ENCODE measurements at regions not wholly inside any gene's neighbourhood (a gene's known extent, or its start where the extent isn't known, plus 50 kb on each side); places are given as distances from the start of the nearest gene placed in this dataset.

GRCh38 chr5:165757791-165758190, 2252.4 kb downstream of the MAT2B start:
- H3K4me3 ChIP-seq (ENCODE audit: low read length in 3 of 3), result no peak overlapping the region
- no peak overlapping the region for H3K9ac ChIP-seq (ENCODE audit: low read depth in 1 of 3, low read length in 3 of 3)
- no peaks in the 10 kb centered on the region for H3K27me3 ChIP-seq (ENCODE audit: control insufficient read depth in 3 of 3, insufficient read depth in 3 of 3, low read length in 3 of 3)
- no peak overlapping the region for H3K27ac ChIP-seq (ENCODE audit: low read depth, low read length)
- no peaks in the 10 kb centered on the region for H3K36me3 ChIP-seq (ENCODE audit: control insufficient read depth in 3 of 3, insufficient read depth in 3 of 3, low read length in 3 of 3)
- H3K4me1 ChIP-seq (ENCODE audit: control insufficient read depth in 3 of 3, insufficient read depth in 3 of 3, low read length in 3 of 3), result no peaks in the 10 kb centered on the region
- no peaks in the 10 kb centered on the region for H3K9me3 ChIP-seq (ENCODE audit: control insufficient read depth in 3 of 3, low read length in 3 of 3)

GRCh38 chr5:165775111-165775510, 2269.7 kb downstream of the MAT2B start:
- no peak overlapping the region for H3K27ac ChIP-seq (ENCODE audit: low read depth, low read length)
- no peaks in the 10 kb centered on the region for H3K27me3 ChIP-seq (ENCODE audit: control insufficient read depth in 3 of 3, insufficient read depth in 3 of 3, low read length in 3 of 3)
- no peaks in the 10 kb centered on the region for H3K9me3 ChIP-seq (ENCODE audit: control insufficient read depth in 3 of 3, low read length in 3 of 3)

GRCh38 chr5:165779505-165779904, 2274.1 kb downstream of the MAT2B start:
- Histone ChIP-seq H3K36me3 (ENCODE audit: control insufficient read depth in 3 of 3, insufficient read depth in 3 of 3, low read length in 3 of 3) (no peaks in the 10 kb centered on the region), H3K4me1 (ENCODE audit: control insufficient read depth in 3 of 3, insufficient read depth in 3 of 3, low read length in 3 of 3) (no peaks in the 10 kb centered on the region), H3K9ac (ENCODE audit: low read depth in 1 of 3, low read length in 3 of 3) (no peak overlapping the region), H3K9me3 (ENCODE audit: control insufficient read depth in 3 of 3, low read length in 3 of 3) (no peaks in the 10 kb centered on the region), H3K27ac (ENCODE audit: low read depth, low read length) (no peak overlapping the region), H3K27me3 (ENCODE audit: control insufficient read depth in 3 of 3, insufficient read depth in 3 of 3, low read length in 3 of 3) (no peaks in the 10 kb centered on the region), H3K4me3 (ENCODE audit: low read length in 3 of 3) (no peak overlapping the region)

More at GRCh38 chr5:165775111-165775510, 2269.7 kb downstream of the MAT2B start:
- Histone ChIP-seq H3K4me1 (ENCODE audit: control insufficient read depth in 3 of 3, insufficient read depth in 3 of 3, low read length in 3 of 3) (no peaks in the 10 kb centered on the region), H3K36me3 (ENCODE audit: control insufficient read depth in 3 of 3, insufficient read depth in 3 of 3, low read length in 3 of 3) (no peaks in the 10 kb centered on the region), H3K9ac (ENCODE audit: low read depth in 1 of 3, low read length in 3 of 3) (no peak overlapping the region), H3K4me3 (ENCODE audit: low read length in 3 of 3) (no peak overlapping the region)

GRCh38 chr5:165780901-165781300, 2275.5 kb downstream of the MAT2B start:
- no peak overlapping the region for H3K27ac ChIP-seq (ENCODE audit: low read depth, low read length)
- H3K9me3 ChIP-seq (ENCODE audit: control insufficient read depth in 3 of 3, low read length in 3 of 3), result no peaks in the 10 kb centered on the region
- H3K9ac ChIP-seq (ENCODE audit: low read depth in 1 of 3, low read length in 3 of 3), result no peak overlapping the region
- H3K27me3 ChIP-seq (ENCODE audit: control insufficient read depth in 3 of 3, insufficient read depth in 3 of 3, low read length in 3 of 3), result no peaks in the 10 kb centered on the region
- H3K4me1 ChIP-seq (ENCODE audit: control insufficient read depth in 3 of 3, insufficient read depth in 3 of 3, low read length in 3 of 3), result no peaks in the 10 kb centered on the region
- H3K4me3 ChIP-seq (ENCODE audit: low read length in 3 of 3), result no peak overlapping the region
- H3K36me3 ChIP-seq (ENCODE audit: control insufficient read depth in 3 of 3, insufficient read depth in 3 of 3, low read length in 3 of 3), result no peaks in the 10 kb centered on the region

- Histone ChIP-seq H3K27me3 (ENCODE audit: control insufficient read depth in 3 of 3, insufficient read depth in 3 of 3, low read length in 3 of 3) (no peaks in the 10 kb centered on the region), H3K36me3 (ENCODE audit: control insufficient read depth in 3 of 3, insufficient read depth in 3 of 3, low read length in 3 of 3) (no peaks in the 10 kb centered on the region), H3K9me3 (ENCODE audit: control insufficient read depth in 3 of 3, low read length in 3 of 3) (no peaks in the 10 kb centered on the region), H3K4me3 (ENCODE audit: low read length in 3 of 3) (no peak overlapping the region), H3K27ac (ENCODE audit: low read depth, low read length) (no peak overlapping the region), H3K9ac (ENCODE audit: low read depth in 1 of 3, low read length in 3 of 3) (no peak overlapping the region), H3K4me1 (ENCODE audit: control insufficient read depth in 3 of 3, insufficient read depth in 3 of 3, low read length in 3 of 3) (no peaks in the 10 kb centered on the region)
Measured at GRCh38 chr5:165781738-165782137, 2276.3 kb downstream of the MAT2B start.

- Histone ChIP-seq H3K9ac (ENCODE audit: low read depth in 1 of 3, low read length in 3 of 3) (no peak overlapping the region), H3K27ac (ENCODE audit: low read depth, low read length) (no peak overlapping the region)
Measured at GRCh38 chr5:165783024-165783423, 2277.6 kb downstream of the MAT2B start.

GRCh38 chr5:165786073-165786472, 2280.7 kb downstream of the MAT2B start:
- Histone ChIP-seq H3K36me3 (ENCODE audit: control insufficient read depth in 3 of 3, insufficient read depth in 3 of 3, low read length in 3 of 3) (no peaks in the 10 kb centered on the region), H3K4me1 (ENCODE audit: control insufficient read depth in 3 of 3, insufficient read depth in 3 of 3, low read length in 3 of 3) (no peaks in the 10 kb centered on the region), H3K27me3 (ENCODE audit: control insufficient read depth in 3 of 3, insufficient read depth in 3 of 3, low read length in 3 of 3) (no peaks in the 10 kb centered on the region), H3K4me3 (ENCODE audit: low read length in 3 of 3) (no peak overlapping the region), H3K9ac (ENCODE audit: low read depth in 1 of 3, low read length in 3 of 3) (no peak overlapping the region), H3K27ac (ENCODE audit: low read depth, low read length) (no peak overlapping the region), H3K9me3 (ENCODE audit: control insufficient read depth in 3 of 3, low read length in 3 of 3) (no peaks in the 10 kb centered on the region)

More at GRCh38 chr5:165783024-165783423, 2277.6 kb downstream of the MAT2B start:
- H3K36me3 ChIP-seq (ENCODE audit: control insufficient read depth in 3 of 3, insufficient read depth in 3 of 3, low read length in 3 of 3), result no peaks in the 10 kb centered on the region
- no peak overlapping the region for H3K4me3 ChIP-seq (ENCODE audit: low read length in 3 of 3)
- no peaks in the 10 kb centered on the region for H3K27me3 ChIP-seq (ENCODE audit: control insufficient read depth in 3 of 3, insufficient read depth in 3 of 3, low read length in 3 of 3)
- no peaks in the 10 kb centered on the region for H3K4me1 ChIP-seq (ENCODE audit: control insufficient read depth in 3 of 3, insufficient read depth in 3 of 3, low read length in 3 of 3)
- H3K9me3 ChIP-seq (ENCODE audit: control insufficient read depth in 3 of 3, low read length in 3 of 3), result no peaks in the 10 kb centered on the region

GRCh38 chr5:165795073-165795472, 2289.7 kb downstream of the MAT2B start:
- H3K4me3 ChIP-seq (ENCODE audit: low read length in 3 of 3), result no peak overlapping the region
- H3K9me3 ChIP-seq (ENCODE audit: control insufficient read depth in 3 of 3, low read length in 3 of 3), result peaks cover 0 to 2% (median 0%) of the 10 kb centered on the region in 3 donors
- no peaks in the 10 kb centered on the region for H3K27me3 ChIP-seq (ENCODE audit: control insufficient read depth in 3 of 3, insufficient read depth in 3 of 3, low read length in 3 of 3)
- no peaks in the 10 kb centered on the region for H3K36me3 ChIP-seq (ENCODE audit: control insufficient read depth in 3 of 3, insufficient read depth in 3 of 3, low read length in 3 of 3)
- H3K4me1 ChIP-seq (ENCODE audit: control insufficient read depth in 3 of 3, insufficient read depth in 3 of 3, low read length in 3 of 3), result no peaks in the 10 kb centered on the region
- no peak overlapping the region for H3K9ac ChIP-seq (ENCODE audit: low read depth in 1 of 3, low read length in 3 of 3)
- no peak overlapping the region for H3K27ac ChIP-seq (ENCODE audit: low read depth, low read length)

- H3K9me3 ChIP-seq (ENCODE audit: control insufficient read depth in 3 of 3, low read length in 3 of 3), result no peaks in the 10 kb centered on the region
- no peak overlapping the region for H3K9ac ChIP-seq (ENCODE audit: low read depth in 1 of 3, low read length in 3 of 3)
- no peak overlapping the region for H3K27ac ChIP-seq (ENCODE audit: low read depth, low read length)
- no peak overlapping the region for H3K4me3 ChIP-seq (ENCODE audit: low read length in 3 of 3)
- H3K4me1 ChIP-seq (ENCODE audit: control insufficient read depth in 3 of 3, insufficient read depth in 3 of 3, low read length in 3 of 3), result no peaks in the 10 kb centered on the region
- no peaks in the 10 kb centered on the region for H3K36me3 ChIP-seq (ENCODE audit: control insufficient read depth in 3 of 3, insufficient read depth in 3 of 3, low read length in 3 of 3)
- H3K27me3 ChIP-seq (ENCODE audit: control insufficient read depth in 3 of 3, insufficient read depth in 3 of 3, low read length in 3 of 3), result no peaks in the 10 kb centered on the region
Measured at GRCh38 chr5:165805756-165806155, 2300.3 kb downstream of the MAT2B start.

GRCh38 chr5:165808335-165808734, 2302.9 kb downstream of the MAT2B start:
- Histone ChIP-seq H3K4me1 (ENCODE audit: control insufficient read depth in 3 of 3, insufficient read depth in 3 of 3, low read length in 3 of 3) (no peaks in the 10 kb centered on the region), H3K4me3 (ENCODE audit: low read length in 3 of 3) (no peak overlapping the region), H3K9me3 (ENCODE audit: control insufficient read depth in 3 of 3, low read length in 3 of 3) (no peaks in the 10 kb centered on the region), H3K27me3 (ENCODE audit: control insufficient read depth in 3 of 3, insufficient read depth in 3 of 3, low read length in 3 of 3) (no peaks in the 10 kb centered on the region), H3K36me3 (ENCODE audit: control insufficient read depth in 3 of 3, insufficient read depth in 3 of 3, low read length in 3 of 3) (no peaks in the 10 kb centered on the region), H3K27ac (ENCODE audit: low read depth, low read length) (no peak overlapping the region), H3K9ac (ENCODE audit: low read depth in 1 of 3, low read length in 3 of 3) (no peak overlapping the region)

- no peak overlapping the region for H3K4me3 ChIP-seq (ENCODE audit: low read length in 3 of 3)
- no peaks in the 10 kb centered on the region for H3K4me1 ChIP-seq (ENCODE audit: control insufficient read depth in 3 of 3, insufficient read depth in 3 of 3, low read length in 3 of 3)
- H3K9ac ChIP-seq (ENCODE audit: low read depth in 1 of 3, low read length in 3 of 3), result no peak overlapping the region
- no peaks in the 10 kb centered on the region for H3K36me3 ChIP-seq (ENCODE audit: control insufficient read depth in 3 of 3, insufficient read depth in 3 of 3, low read length in 3 of 3)
- no peaks in the 10 kb centered on the region for H3K9me3 ChIP-seq (ENCODE audit: control insufficient read depth in 3 of 3, low read length in 3 of 3)
- no peaks in the 10 kb centered on the region for H3K27me3 ChIP-seq (ENCODE audit: control insufficient read depth in 3 of 3, insufficient read depth in 3 of 3, low read length in 3 of 3)
- H3K27ac ChIP-seq (ENCODE audit: low read depth, low read length), result no peak overlapping the region
Measured at GRCh38 chr5:165809914-165810313, 2304.5 kb downstream of the MAT2B start.

All from skeletal muscle tissue (tissue), 3 donors.